H1 (cell line): ENCODE measurements at regions not wholly inside any gene's neighbourhood (a gene's known extent, or its start where the extent isn't known, plus 50 kb on each side); places are given as distances from the start of the nearest gene placed in this dataset.

Experiments
- CHD1 ChIP-seq: IDR thresholded peaks from 2 replicates; pipeline ENCODE4 v1.6.1; 2012; ENCODE audit warnings: low read depth, low read length, improper control_type of control experiment
- CTCF ChIP-seq, 3 experiments: IDR thresholded peaks; 1 replicate in 2 of 3; 2 replicates in 1 of 3; pipeline versions ENCODE4 v1.5.1 to v1.6.1; 2011; ENCODE audit warnings: low read length in 3 of 3, mild to moderate bottlenecking in 3 of 3, inconsistent platforms in 2 of 3, low read depth in 1 of 3, moderate library complexity in 1 of 3; ENCODE audit not compliant: insufficient read depth in 1 of 3; ENCODE audit errors: control extremely low read depth in 1 of 3

GRCh38 chr1:58045094-58045705 lies 501.3 kb downstream of the OMA1 start:
- peak; percentile 11 to 15 (median 14); a peak in 3 of 4 replicates for TF ChIP-seq CTCF (IDR thresholded peaks at IDR 0.05; ENCODE audit: control extremely low read depth in 1 of 3, insufficient read depth in 1 of 3, low read depth in 1 of 3, low read length in 3 of 3)
- no peak for TF ChIP-seq CHD1
